ENCODE measurements at regions not wholly inside any gene's neighbourhood (a gene's known extent, or its start where the extent isn't known, plus 50 kb on each side); places are given as distances from the start of the nearest gene placed in this dataset.

DNA sequence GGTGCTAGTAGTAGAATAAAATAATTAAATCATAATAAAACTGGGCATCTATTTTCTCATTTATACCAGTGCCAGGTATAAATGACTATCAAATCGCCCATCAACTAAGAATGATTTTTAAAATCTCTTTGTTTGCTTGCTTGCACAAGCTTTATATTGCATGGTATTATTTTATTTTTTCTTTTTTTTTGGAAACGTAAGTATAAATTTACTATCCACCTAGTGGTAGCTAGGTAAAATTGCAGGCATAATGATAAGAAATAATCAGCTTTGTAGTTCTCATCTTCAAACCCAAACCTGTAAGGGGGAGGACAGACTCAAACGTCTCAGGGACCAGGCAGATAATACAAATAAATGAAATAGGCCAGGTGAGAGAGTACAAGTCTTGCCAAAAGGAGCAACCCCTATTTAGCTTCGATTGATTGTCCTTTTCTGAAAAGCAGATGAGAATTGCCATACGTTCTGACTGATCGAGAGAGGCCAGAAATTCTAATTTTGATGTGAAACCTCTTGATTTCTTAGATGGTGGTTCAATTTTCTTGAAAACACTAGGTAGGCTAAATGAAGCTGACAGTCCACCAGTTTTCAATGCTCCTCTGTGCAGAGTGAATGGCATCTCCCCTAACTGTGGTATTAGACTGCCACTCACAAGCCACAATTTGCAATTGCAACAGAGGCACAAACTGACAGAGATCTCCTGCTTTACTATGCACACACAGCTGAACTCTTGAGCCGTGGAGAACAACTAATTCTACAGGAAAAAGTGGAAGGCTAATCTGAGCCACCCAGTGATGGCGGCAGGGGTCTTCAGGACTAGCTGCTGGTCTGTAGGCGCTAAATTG is 189.3 kb downstream of the DACT1 start:
- TF ChIP-seq GATA3 (IDR thresholded peaks at IDR 0.05; ENCODE audit: low read depth, low read length): no peak
- no peak for TF ChIP-seq GATA2 (IDR thresholded peaks at IDR 0.05; ENCODE audit: low read depth, low read length)
